Smooth muscle cell (in vitro differentiated cells): ENCODE measurements at regions not wholly inside any gene's neighbourhood (a gene's known extent, or its start where the extent isn't known, plus 50 kb on each side); places are given as distances from the start of the nearest gene placed in this dataset.

Source experiments
- DNase-seq: peaks from one replicate; lab custom pipeline; 2025; ENCODE audit not compliant: unreplicated experiment; lab: John Stamatoyannopoulos, UW
- H2AFZ ChIP-seq: fragments of 200-600 bp; sonication (generic); 2 replicates; pipeline ENCODE4 v1.6.0; 2016; ENCODE audit warnings: antibody characterized with exemption, low read depth, mild to moderate bottlenecking
- H3F3A ChIP-seq: fragments of 200-600 bp; sonication (generic); 2 replicates; pipeline ENCODE4 v1.6.0; 2017; ENCODE audit warnings: antibody characterized with exemption, low read depth
- H3K27ac ChIP-seq: fragments of 200-600 bp; sonication (generic); 2 replicates; pipeline ENCODE4 v1.5.1; 2016; ENCODE audit warnings: low read depth, mild to moderate bottlenecking
- H3K27me3 ChIP-seq: fragments of 200-600 bp; sonication (generic); 2 replicates; pipeline ENCODE4 v1.6.1; 2016; ENCODE audit warnings: low read depth, mild to moderate bottlenecking
- H3K36me3 ChIP-seq: fragments of 200-600 bp; sonication (generic); 2 replicates; pipeline ENCODE4 v1.5.1; 2016; ENCODE audit warnings: low read depth
- H3K4me1 ChIP-seq: fragments of 200-600 bp; sonication (generic); 2 replicates; pipeline ENCODE4 v1.5.1; 2016; ENCODE audit warnings: low read depth
- H3K4me2 ChIP-seq: fragments of 200-600 bp; sonication (generic); 2 replicates; pipeline ENCODE4 v1.6.0; 2016; ENCODE audit warnings: mild to moderate bottlenecking
- H3K4me3 ChIP-seq: fragments of 200-600 bp; sonication (generic); 2 replicates; pipeline ENCODE4 v1.5.1; 2016; ENCODE audit warnings: mild to moderate bottlenecking
- H3K79me2 ChIP-seq: fragments of 200-600 bp; sonication (generic); 2 replicates; pipeline ENCODE4 v1.6.0; 2016; ENCODE audit warnings: low read depth, mild to moderate bottlenecking
- H3K9ac ChIP-seq: fragments of 200-600 bp; sonication (generic); 2 replicates; pipeline ENCODE4 v1.6.0; 2016; ENCODE audit warnings: low read depth
- H3K9me3 ChIP-seq: fragments of 200-600 bp; sonication (generic); replicated peaks from 2 replicates; pipeline ENCODE4 v1.5.1; 2016; ENCODE audit warnings: low read depth
- H4K20me1 ChIP-seq: fragments of 200-600 bp; sonication (generic); 2 replicates; pipeline ENCODE4 v1.6.0; 2016; ENCODE audit warnings: low read depth
- WGBS: methylation state at CpG from one replicate; pipeline ENCODE4 v1.1.7; 2016; ENCODE audit warnings: low lambda C conversion rate; 5-methylcytosine and 5-hydroxymethylcytosine counted together
- TF ChIP-seq, protein P1 (sequence below): fragments of 200-600 bp; sonication (generic); IDR thresholded peaks from 2 replicates; pipeline ENCODE4 v1.5.1; 2017; ENCODE audit warnings: borderline replicate concordance, mild to moderate bottlenecking, antibody characterized with exemption; ENCODE audit not compliant: insufficient read depth, poor library complexity, severe bottlenecking

DNA sequence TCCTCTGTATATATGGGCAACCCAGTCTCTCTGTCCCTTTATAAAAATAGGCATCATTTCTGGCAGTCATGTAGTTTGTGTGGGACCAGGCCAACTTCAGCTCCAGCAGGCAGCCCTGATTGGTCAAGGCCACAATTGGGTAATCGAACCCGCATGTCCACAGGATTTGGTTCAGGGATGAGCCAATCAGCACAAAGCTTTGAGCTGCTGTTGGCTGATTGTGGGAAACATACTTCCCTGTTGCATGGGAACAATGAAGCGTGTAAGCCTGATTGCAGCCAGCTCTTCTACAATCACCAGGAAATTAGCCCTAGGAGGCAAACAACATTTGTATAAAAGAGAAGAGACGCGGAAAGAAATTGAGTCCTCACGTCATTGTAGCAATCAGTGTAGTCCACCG lies 328.6 kb downstream of the PCNX1 start:
- H4K20me1 ChIP-seq = no peaks in the 10 kb centered on the region
- H3K9me3 ChIP-seq = no peaks in the 10 kb centered on the region
- H2AFZ ChIP-seq = no peak overlapping the region
- H3K4me3 ChIP-seq = no peak overlapping the region
- H3K9ac ChIP-seq = no peak overlapping the region
- no peak overlapping the region for H3K27ac ChIP-seq
- 92% methylated on average over 7 of the region's 7 CpGs for WGBS
- no peaks in the 10 kb centered on the region for H3K27me3 ChIP-seq
- H3K4me2 ChIP-seq = no peak overlapping the region
- H3K36me3 ChIP-seq = no peaks in the 10 kb centered on the region
- H3K79me2 ChIP-seq = no peaks in the 10 kb centered on the region
- H3F3A ChIP-seq = no peaks in the 10 kb centered on the region
- H3K4me1 ChIP-seq = peaks cover 13% of the 10 kb centered on the region
- TF ChIP-seq, protein P1, sequence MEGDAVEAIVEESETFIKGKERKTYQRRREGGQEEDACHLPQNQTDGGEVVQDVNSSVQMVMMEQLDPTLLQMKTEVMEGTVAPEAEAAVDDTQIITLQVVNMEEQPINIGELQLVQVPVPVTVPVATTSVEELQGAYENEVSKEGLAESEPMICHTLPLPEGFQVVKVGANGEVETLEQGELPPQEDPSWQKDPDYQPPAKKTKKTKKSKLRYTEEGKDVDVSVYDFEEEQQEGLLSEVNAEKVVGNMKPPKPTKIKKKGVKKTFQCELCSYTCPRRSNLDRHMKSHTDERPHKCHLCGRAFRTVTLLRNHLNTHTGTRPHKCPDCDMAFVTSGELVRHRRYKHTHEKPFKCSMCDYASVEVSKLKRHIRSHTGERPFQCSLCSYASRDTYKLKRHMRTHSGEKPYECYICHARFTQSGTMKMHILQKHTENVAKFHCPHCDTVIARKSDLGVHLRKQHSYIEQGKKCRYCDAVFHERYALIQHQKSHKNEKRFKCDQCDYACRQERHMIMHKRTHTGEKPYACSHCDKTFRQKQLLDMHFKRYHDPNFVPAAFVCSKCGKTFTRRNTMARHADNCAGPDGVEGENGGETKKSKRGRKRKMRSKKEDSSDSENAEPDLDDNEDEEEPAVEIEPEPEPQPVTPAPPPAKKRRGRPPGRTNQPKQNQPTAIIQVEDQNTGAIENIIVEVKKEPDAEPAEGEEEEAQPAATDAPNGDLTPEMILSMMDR = no peak
- DNase-seq = no peak

DNA sequence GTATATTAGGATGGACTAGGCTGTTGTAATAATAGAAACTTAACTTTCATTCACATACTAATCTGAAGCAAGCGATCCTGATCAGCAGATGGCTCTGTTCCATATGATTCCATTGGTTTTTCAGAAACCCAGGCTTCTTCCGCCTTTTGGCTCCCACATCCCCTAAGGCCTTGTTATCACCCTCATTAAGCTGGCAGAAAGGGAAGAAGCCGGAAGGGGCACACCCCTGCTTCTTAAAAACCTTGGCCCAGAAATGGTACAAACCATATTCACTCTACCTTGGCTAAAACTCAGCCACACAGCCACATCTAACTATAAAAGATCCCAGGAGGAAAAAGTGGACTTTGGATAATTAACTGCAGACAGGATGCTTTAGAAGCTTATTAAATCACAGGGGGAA lies 329.2 kb downstream of the PCNX1 start:
- H3K9ac ChIP-seq = no peak overlapping the region
- H3K4me3 ChIP-seq = no peak overlapping the region
- no peak for DNase-seq
- H3K4me1 ChIP-seq = peaks cover 13% of the 10 kb centered on the region
- no peaks in the 10 kb centered on the region for H3K9me3 ChIP-seq
- H4K20me1 ChIP-seq = no peaks in the 10 kb centered on the region
- no peaks in the 10 kb centered on the region for H3K79me2 ChIP-seq
- TF ChIP-seq, protein P1 = no peak
- no peaks in the 10 kb centered on the region for H3K27me3 ChIP-seq
- H3K4me2 ChIP-seq = no peak overlapping the region
- peaks cover 3% of the 10 kb centered on the region for H3F3A ChIP-seq
- 86% methylated on average over 3 of the region's 3 CpGs for WGBS
- H3K36me3 ChIP-seq = no peaks in the 10 kb centered on the region
- H3K27ac ChIP-seq = no peak overlapping the region
- H2AFZ ChIP-seq = no peak overlapping the region

- H3K4me1 ChIP-seq = peaks cover 13% of the 10 kb centered on the region
- no peaks in the 10 kb centered on the region for H3K36me3 ChIP-seq
- 95% methylated on average over 4 of the region's 4 CpGs for WGBS
- H3K9me3 ChIP-seq = no peaks in the 10 kb centered on the region
- H2AFZ ChIP-seq = no peak overlapping the region
- H3K9ac ChIP-seq = no peak overlapping the region
- H4K20me1 ChIP-seq = no peaks in the 10 kb centered on the region
- peaks cover 3% of the 10 kb centered on the region for H3F3A ChIP-seq
- no peak overlapping the region for H3K27ac ChIP-seq
- TF ChIP-seq, protein P1 = no peak
- H3K27me3 ChIP-seq = no peaks in the 10 kb centered on the region
- no peak for DNase-seq
- H3K4me3 ChIP-seq = no peak overlapping the region
- H3K79me2 ChIP-seq = no peaks in the 10 kb centered on the region
- no peak overlapping the region for H3K4me2 ChIP-seq
These were observed 330.3 kb downstream of the PCNX1 start for GRCh38 chr14:71237556-71237955.

DNA sequence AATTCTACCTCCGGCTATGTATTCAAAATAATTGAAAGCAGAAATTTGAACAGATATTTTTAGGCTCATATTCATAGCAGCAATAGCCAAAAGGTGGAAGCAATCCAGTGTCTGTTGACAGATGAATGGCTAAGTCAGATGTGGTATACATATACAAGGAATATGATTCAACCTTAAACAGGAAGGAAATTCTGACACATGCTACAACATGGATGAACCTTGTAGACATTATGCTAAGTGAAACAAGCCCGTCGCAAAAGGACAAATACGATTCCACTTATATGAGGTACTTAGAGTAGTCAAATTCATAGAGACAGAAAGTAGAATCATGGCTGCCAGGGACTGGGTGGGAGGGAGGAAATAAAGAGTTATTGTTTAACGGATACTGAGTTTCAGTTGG lies 331.6 kb downstream of the PCNX1 start:
- Histone ChIP-seq H3K9me3 (no peaks in the 10 kb centered on the region), H3K36me3 (no peaks in the 10 kb centered on the region), H3K27ac (no peak overlapping the region), H3K27me3 (no peaks in the 10 kb centered on the region), H2AFZ (no peak overlapping the region), H3F3A (peaks cover 10% of the 10 kb centered on the region), H3K4me3 (no peak overlapping the region), H3K79me2 (no peaks in the 10 kb centered on the region), H4K20me1 (no peaks in the 10 kb centered on the region), H3K9ac (no peak overlapping the region), H3K4me1 (peaks cover 13% of the 10 kb centered on the region), H3K4me2 (no peak overlapping the region)
- no peak for DNase-seq
- TF ChIP-seq, protein P1 = no peak
- WGBS = 94% methylated on average over 5 of the region's 5 CpGs
